NCI-H2081 treated with DMSO at 0.1 percent for 48 hours (cell line): ENCODE measurements at regions not wholly inside any gene's neighbourhood (a gene's known extent, or its start where the extent isn't known, plus 50 kb on each side); places are given as distances from the start of the nearest gene placed in this dataset.

Experiments used
- DNase-seq: peaks from one replicate; lab custom pipeline; 2025; lab: John Stamatoyannopoulos, UW

- no peak for DNase-seq
Measured at GRCh38 chr3:7913283-7913682, 588.3 kb upstream of the LMCD1 start.

- no peak for DNase-seq
Measured at GRCh38 chr3:7915356-7915755, 586.3 kb upstream of the LMCD1 start.

GRCh38 chr3:7917443-7918151 is 584.0 kb upstream of the LMCD1 start:
- DNase-seq, result no peak

GRCh38 chr3:7920211-7920610 is 581.4 kb upstream of the LMCD1 start:
- no peak for DNase-seq

- no peak for DNase-seq
Measured at GRCh38 chr3:7924228-7924627, 577.4 kb upstream of the LMCD1 start.

- DNase-seq, result no peak
Measured at GRCh38 chr3:7927015-7927414, 574.6 kb upstream of the LMCD1 start.

- DNase-seq, result no peak
Measured at GRCh38 chr3:7927864-7928263, 573.8 kb upstream of the LMCD1 start.

- DNase-seq, result no peak
Measured at GRCh38 chr3:7929319-7929889, 572.2 kb upstream of the LMCD1 start.

- DNase-seq, result no peak
Measured at GRCh38 chr3:7934362-7934761, 567.3 kb upstream of the LMCD1 start.

- DNase-seq, result no peak
Measured at GRCh38 chr3:7947930-7948329, 553.7 kb upstream of the LMCD1 start.

GRCh38 chr3:7950890-7951289 is 550.7 kb upstream of the LMCD1 start:
- DNase-seq, result no peak

GRCh38 chr3:7953449-7954014 is 548.1 kb upstream of the LMCD1 start:
- no peak for DNase-seq

GRCh38 chr3:7957024-7957423 is 544.6 kb upstream of the LMCD1 start:
- DNase-seq, result no peak

GRCh38 chr3:7959094-7959493 is 542.5 kb upstream of the LMCD1 start:
- DNase-seq, result no peak

GRCh38 chr3:7960601-7961000 is 541.0 kb upstream of the LMCD1 start:
- no peak for DNase-seq

- DNase-seq, result no peak
Measured at GRCh38 chr3:7962301-7962700, 539.3 kb upstream of the LMCD1 start.

- no peak for DNase-seq
Measured at GRCh38 chr3:7964899-7965298, 536.7 kb upstream of the LMCD1 start.

GRCh38 chr3:7973006-7973405 is 528.6 kb upstream of the LMCD1 start:
- no peak for DNase-seq

GRCh38 chr3:7977245-7978086 is 524.2 kb upstream of the LMCD1 start:
- DNase-seq, result no peak

- DNase-seq, result no peak
Measured at GRCh38 chr3:7978087-7978422, 523.6 kb upstream of the LMCD1 start.

- DNase-seq, result no peak
Measured at GRCh38 chr3:7982126-7982525, 519.5 kb upstream of the LMCD1 start.

GRCh38 chr3:7999384-7999783 is 502.2 kb upstream of the LMCD1 start:
- DNase-seq, result peak; percentile 4

- DNase-seq, result no peak
Measured at GRCh38 chr3:8001307-8001706, 500.3 kb upstream of the LMCD1 start.
